ENCODE measurements at regions not wholly inside any gene's neighbourhood (a gene's known extent, or its start where the extent isn't known, plus 50 kb on each side); places are given as distances from the start of the nearest gene placed in this dataset.

DNA sequence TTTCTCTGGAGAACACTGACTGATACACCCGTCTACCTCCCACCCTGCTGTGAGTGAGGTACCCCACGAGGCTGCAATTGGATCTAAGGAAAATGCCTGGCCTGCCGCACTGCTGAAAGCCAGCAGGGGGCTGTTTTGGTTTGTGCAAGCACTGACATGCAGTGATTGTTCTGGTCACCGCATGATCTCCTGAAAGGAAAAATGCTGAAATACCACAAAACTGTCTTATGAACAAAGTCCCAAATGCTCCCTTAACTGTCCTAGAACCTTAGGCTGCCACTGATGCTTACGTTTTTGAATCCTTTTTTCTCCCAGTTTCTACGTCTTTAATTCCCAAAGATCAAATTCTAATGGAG is 132.7 kb downstream of the JCAD start:
- peaks cover 22% of the 10 kb centered on the region for H3K27me3 ChIP-seq (ENCODE audit: control insufficient read depth, insufficient read depth, low read length)
- TF ChIP-seq, protein P1, sequence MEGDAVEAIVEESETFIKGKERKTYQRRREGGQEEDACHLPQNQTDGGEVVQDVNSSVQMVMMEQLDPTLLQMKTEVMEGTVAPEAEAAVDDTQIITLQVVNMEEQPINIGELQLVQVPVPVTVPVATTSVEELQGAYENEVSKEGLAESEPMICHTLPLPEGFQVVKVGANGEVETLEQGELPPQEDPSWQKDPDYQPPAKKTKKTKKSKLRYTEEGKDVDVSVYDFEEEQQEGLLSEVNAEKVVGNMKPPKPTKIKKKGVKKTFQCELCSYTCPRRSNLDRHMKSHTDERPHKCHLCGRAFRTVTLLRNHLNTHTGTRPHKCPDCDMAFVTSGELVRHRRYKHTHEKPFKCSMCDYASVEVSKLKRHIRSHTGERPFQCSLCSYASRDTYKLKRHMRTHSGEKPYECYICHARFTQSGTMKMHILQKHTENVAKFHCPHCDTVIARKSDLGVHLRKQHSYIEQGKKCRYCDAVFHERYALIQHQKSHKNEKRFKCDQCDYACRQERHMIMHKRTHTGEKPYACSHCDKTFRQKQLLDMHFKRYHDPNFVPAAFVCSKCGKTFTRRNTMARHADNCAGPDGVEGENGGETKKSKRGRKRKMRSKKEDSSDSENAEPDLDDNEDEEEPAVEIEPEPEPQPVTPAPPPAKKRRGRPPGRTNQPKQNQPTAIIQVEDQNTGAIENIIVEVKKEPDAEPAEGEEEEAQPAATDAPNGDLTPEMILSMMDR (IDR thresholded peaks at IDR 0.05; ENCODE audit: insufficient read depth, low read depth, low read length) = peak; percentile 70
- no peak for DNase-seq (ENCODE audit: low read depth)
- CTCF ChIA-PET = interaction anchor here (1.2 kb wide), 1 partner anchor 12 kb away, joined by 3 read pairs; no protein-coding TSS in a partner anchor
- H3K36me3 ChIP-seq (ENCODE audit: control insufficient read depth, insufficient read depth, low read length) = no peaks in the 10 kb centered on the region
- no peak overlapping the region for H3K4me3 ChIP-seq (ENCODE audit: low read depth, low read length)
- POLR2A ChIA-PET = no interaction called here

DNA sequence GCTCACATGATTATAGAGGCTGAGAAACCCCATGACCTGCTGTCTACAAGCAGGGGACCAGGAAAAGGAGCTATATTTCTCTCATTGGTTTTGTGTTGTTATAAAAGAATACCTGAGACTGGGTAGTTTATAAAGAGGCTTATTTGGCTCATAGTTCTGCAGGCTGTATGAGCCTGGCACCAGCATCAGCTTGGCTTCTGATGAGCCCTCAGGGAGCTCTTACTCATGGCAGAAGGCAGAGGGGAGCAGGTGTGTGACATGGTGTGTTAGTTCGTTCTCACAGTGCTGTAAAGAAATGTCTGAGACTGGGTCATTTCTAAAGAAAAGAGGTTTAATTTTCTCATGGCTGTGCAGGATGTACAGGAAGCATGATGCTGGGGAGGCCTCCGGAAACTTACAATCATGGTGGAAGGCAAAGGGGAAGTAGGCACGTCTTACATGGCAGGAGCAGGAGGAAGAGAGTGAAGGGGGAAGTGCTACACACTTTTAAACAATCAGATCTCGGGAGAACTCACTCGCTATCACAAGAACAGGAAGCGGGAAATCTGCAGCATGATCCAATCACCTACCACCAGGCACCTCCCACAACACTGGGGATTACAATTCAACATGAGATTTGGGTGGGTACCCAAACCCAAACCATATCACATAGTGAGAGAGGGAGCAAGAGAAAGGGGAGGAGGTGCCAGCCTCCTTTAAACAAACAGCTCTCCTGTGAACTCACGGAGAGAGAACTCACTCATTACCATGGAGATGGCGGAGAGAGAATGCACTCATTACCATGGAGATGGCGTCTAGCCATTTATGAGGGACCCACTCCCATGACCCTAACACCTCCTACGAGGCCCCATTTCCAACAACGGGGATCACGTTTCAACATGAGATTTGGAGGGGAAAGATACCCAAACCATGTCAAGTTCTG is 133.4 kb downstream of the JCAD start:
- TF ChIP-seq, protein P1 (IDR thresholded peaks at IDR 0.05; ENCODE audit: insufficient read depth, low read depth, low read length) = no peak
- ChIA-PET CTCF (interaction anchor here (0.6 to 1.2 kb wide), 5 partner anchors 11 to 227 kb away, joined by 3 to 8 read pairs (median 3); no protein-coding TSS in a partner anchor), POLR2A (no interaction called here)
- H3K4me3 ChIP-seq (ENCODE audit: low read depth, low read length) = no peak overlapping the region
- H3K27me3 ChIP-seq (ENCODE audit: control insufficient read depth, insufficient read depth, low read length) = peaks cover 23% of the 10 kb centered on the region
- no peaks in the 10 kb centered on the region for H3K36me3 ChIP-seq (ENCODE audit: control insufficient read depth, insufficient read depth, low read length)
- DNase-seq (ENCODE audit: low read depth) = no peak

DNA sequence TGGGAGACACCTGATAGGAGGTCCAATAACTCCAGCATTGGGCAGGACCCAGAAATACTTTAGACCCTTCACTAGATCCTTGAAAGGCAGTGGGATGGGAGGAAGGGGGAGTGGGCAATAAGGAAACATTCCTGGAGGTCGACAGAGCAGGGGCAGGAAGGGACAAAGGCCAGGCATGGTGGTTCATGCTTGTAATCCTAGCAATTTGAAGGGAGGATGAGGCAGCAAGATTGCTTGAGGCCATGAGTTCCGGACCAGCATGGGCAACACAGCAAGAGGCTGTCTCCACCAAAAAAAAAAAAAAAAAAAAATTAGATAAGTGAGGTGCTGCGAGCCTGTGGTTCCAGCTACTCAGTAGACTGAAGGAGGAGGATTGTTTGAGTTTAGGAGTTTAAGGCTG is 134.9 kb downstream of the JCAD start:
- TF ChIP-seq, protein P1 (IDR thresholded peaks at IDR 0.05; ENCODE audit: insufficient read depth, low read depth, low read length) = no peak
- Histone ChIP-seq H3K4me3 (ENCODE audit: low read depth, low read length) (no peak overlapping the region), H3K27me3 (ENCODE audit: control insufficient read depth, insufficient read depth, low read length) (peaks cover 28% of the 10 kb centered on the region), H3K36me3 (ENCODE audit: control insufficient read depth, insufficient read depth, low read length) (no peaks in the 10 kb centered on the region)
- ChIA-PET CTCF (no interaction called here), POLR2A (no interaction called here)
- no peak for DNase-seq (ENCODE audit: low read depth)

DNA sequence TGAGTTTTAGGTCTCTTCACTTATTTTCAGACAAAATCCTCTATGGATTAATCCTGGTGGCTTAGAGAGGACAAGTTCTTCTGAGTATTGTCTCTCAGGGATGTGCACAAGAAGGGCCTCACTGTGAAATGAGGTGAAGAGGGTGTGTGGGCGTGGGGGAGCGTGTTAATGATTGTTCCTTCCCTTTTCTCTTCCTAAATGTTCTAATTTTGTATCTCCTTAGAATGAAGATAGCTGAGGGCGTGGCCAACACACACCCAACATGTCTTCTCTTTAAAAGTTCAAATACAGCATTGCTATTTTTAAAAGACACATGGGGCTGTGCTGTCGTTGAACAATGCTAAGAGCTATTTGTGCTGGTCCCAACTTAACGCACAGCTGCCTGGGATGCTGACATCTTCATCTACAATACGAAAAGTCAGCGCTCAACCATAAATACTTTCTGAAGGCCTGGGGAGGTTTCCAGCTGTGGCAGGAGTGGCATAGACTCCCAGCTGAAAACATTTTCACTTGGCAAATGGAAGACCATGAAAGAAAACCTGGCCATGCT is 135.9 kb downstream of the JCAD start:
- CTCF ChIA-PET = no interaction called here
- peaks cover 32% of the 10 kb centered on the region for H3K27me3 ChIP-seq (ENCODE audit: control insufficient read depth, insufficient read depth, low read length)
- DNase-seq (ENCODE audit: low read depth) = no peak
- H3K4me3 ChIP-seq (ENCODE audit: low read depth, low read length) = no peak overlapping the region
- TF ChIP-seq, protein P1 (IDR thresholded peaks at IDR 0.05; ENCODE audit: insufficient read depth, low read depth, low read length) = no peak
- POLR2A ChIA-PET = no interaction called here
- H3K36me3 ChIP-seq (ENCODE audit: control insufficient read depth, insufficient read depth, low read length) = no peaks in the 10 kb centered on the region

DNA sequence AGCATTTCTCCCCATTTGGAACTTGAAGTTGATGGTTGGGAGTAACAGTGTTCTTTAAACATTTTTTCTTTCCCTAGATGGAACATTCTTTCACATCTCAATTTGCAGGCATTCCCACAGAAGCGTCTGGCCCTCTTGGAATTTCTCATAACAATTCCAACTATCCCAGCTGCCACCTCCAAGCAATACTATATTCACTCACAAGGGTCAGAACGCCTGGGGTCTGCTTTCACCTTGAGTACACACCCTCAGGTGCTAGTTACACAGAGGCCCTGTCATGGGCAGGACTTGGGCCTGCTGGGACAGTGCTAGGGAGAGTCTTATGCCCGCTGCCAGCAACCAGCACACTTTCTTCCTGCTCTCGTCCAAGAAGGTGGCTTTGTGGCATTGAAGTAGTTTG is 136.5 kb downstream of the JCAD start:
- TF ChIP-seq, protein P1 (IDR thresholded peaks at IDR 0.05; ENCODE audit: insufficient read depth, low read depth, low read length) = no peak
- Histone ChIP-seq H3K27me3 (ENCODE audit: control insufficient read depth, insufficient read depth, low read length) (peaks cover 34% of the 10 kb centered on the region), H3K36me3 (ENCODE audit: control insufficient read depth, insufficient read depth, low read length) (no peaks in the 10 kb centered on the region), H3K4me3 (ENCODE audit: low read depth, low read length) (no peak overlapping the region)
- DNase-seq (ENCODE audit: low read depth) = no peak
- ChIA-PET POLR2A (no interaction called here), CTCF (interaction anchor here (0.6 to 1.7 kb wide), 2 partner anchors 34 to 318 kb away, joined by 3 to 4 read pairs; no protein-coding TSS in a partner anchor)
